NCI-H82 treated with DMSO at 0.1 percent for 48 hours (cell line): ENCODE measurements at regions not wholly inside any gene's neighbourhood (a gene's known extent, or its start where the extent isn't known, plus 50 kb on each side); places are given as distances from the start of the nearest gene placed in this dataset.
"Not testable (repeated sequence)": the region's sequence is repeated elsewhere in the genome, so short reads cannot be mapped to it uniquely, and the experiment has no call there.

ENCODE experiments used
- DNase-seq: peaks from one replicate; lab custom pipeline; 2025; ENCODE audit not compliant: unreplicated experiment; lab: John Stamatoyannopoulos, UW

GRCh38 chr5:45042283-45042682 lies 233.5 kb downstream of the MRPS30 start:
- DNase-seq, result no peak

DNA sequence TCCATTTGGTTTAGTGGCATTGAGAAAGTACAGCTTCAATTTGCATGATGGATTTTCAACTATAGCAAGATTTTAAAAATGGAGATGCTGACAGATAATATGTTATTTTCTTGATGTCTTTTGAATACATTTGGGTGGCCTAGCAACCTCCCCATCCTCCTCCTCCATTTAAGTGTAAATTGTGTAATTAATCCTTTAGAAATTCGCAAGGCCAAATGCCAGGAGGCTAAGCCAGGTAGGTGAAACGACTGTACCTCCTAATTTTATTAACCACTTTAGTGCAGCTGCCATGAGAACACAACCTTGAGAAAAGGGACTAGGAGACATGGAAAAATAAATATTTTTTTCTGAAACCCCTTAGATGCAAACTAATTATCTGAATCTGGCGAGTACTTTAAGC lies 248.8 kb downstream of the MRPS30 start:
- DNase-seq, result no peak

- no peak for DNase-seq
These were observed 252.0 kb downstream of the MRPS30 start for GRCh38 chr5:45060724-45061123.

DNA sequence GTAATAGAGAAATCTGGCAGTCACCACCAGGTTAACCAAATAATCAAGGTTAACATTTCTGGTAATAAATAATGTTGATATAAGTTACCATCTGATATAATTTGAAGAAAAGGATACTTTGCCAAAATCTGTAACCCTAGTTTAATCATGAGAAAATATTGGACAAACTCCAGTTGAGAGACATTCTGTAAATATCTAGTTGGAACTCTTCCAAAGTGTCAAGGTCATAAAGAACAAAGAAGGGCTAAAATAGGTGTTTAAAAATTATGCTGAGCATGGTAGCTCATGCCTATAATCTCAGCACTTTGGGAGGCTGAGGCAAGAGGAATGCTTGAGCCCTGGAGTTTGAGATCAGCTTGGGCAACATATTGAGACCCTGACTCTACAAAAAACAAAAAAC lies 253.3 kb downstream of the MRPS30 start:
- no peak for DNase-seq

- DNase-seq, result no peak
These were observed 272.3 kb downstream of the MRPS30 start for GRCh38 chr5:45081082-45081481.

DNA sequence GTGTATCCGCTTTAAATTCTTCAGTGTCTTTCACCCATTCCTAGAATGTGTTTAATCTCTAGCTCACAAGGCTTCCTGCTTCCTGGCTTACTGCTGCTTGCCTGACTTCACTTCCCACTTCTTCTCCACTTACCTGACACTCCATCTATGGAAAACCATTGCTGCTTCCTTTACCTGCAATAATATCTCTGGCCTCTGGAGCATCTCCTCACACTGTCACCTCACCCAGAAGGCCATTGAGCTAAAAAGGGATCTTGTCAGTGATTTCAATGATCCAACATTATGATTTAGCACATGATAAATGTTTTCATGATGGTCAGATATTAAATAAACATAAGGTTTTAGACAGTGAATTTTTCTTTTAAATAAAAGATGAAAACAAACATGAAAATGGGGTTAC lies 281.1 kb downstream of the MRPS30 start:
- DNase-seq, result no peak

DNA sequence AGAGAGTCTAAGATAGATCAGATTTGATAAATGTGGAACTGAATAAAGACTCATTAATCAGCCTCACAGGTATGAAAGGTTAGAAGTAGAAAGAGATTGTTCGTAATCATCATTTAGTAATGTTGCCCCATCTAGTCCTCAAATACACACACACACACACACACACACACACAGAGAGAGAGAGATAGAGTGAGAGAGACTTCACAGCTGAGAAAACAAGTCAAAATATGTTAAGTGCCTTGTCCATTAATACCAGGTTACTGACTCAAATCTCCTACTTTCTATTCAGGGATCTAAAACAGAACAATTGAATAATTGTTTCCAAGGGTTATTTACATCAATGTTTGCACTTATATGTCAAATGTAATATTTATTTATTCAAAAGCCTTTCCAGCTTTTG lies 284.6 kb downstream of the MRPS30 start:
- DNase-seq, result no peak

DNA sequence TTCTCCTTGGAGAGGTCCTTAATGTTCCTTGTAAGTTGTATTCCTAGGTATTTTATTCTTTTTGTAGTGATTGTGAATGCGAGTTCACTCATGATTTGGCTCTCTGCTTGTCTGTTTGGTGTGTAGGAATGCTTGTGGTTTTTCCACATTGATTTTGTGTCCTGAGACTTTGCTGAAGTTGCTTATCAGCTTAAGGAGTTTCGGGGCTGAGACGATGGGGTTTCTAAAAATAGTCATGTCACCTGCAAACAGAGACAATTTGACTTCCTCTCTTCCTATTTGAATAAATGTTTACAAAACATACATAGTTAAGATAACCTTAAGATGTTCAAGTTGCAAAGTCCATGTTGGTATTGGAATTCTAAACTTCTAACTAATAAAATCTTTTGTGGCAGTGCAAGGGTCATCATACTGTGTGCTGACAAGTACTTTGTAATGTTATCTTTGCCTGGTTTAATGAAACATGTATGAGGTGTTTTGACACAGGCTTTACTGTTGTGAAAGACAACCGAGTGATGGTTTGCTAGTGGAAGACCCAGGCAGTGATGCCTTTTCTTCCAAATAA lies 286.2 kb downstream of the MRPS30 start:
- DNase-seq, result no peak

- DNase-seq, result no peak
These were observed 289.7 kb downstream of the MRPS30 start for GRCh38 chr5:45098483-45098882.

- DNase-seq, result no peak
These were observed 292.4 kb downstream of the MRPS30 start for GRCh38 chr5:45101146-45101545.

DNA sequence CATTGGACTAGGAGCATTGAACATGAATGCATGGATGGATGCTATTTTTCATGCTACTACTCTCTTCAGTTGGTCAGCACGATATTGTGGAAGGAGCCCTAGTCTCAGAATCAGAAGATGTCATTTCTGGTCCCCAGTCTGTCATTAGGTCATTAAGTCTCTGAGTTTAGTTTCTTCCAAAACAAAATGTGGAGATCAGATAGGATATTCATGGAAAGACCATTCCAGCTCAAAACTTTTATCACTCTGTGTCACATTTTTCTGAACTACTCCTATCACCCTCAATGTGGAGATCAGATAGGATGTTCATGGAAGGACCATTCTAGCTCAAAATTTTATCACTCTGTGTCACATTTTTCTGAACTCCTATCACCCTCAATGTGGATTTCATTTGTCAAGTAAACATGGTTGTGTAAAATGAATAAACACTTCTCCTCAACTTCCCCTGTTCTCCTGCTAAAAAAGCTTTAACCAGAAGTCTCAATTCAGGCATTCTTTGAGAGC lies 296.8 kb downstream of the MRPS30 start:
- no peak for DNase-seq

DNA sequence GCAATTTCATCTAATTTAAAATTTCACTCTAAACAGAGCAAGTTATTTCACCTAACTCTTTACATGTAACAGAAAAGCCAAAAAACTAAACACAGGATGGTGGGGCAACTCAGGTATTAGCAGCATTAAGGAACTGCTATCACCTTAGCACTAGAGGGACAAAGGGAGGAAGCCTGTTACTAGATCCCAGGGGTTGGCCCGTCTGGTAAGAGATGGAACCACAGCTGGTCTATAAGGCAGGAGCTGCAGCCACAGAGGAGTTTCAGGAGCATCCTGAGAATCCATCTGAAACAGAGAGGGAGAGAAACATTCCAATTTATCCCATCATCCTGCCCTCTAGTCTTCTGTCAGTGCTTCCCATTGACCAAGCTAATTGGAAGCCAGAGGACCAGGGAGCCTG lies 300.3 kb downstream of the MRPS30 start:
- no peak for DNase-seq

DNA sequence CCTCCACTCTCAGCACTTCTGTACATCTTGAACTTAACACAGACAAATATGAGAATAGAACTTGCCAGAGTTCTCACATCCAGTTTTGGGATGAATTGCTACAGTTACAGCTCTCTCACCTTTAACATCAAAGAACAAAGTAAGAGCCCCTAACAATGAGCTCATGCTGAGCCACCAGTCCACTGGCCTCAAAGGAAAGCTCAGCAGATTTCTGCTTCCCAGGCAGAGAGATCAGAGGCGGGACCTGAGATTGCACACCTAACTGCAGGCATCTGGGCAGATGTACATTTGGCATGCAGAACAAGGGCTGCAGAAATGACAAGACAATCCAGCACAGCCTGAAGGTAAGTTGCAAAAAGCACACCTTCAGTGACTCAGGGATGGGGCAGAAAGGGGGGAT lies 300.9 kb downstream of the MRPS30 start:
- no peak for DNase-seq

- no peak for DNase-seq
These were observed 301.7 kb downstream of the MRPS30 start for GRCh38 chr5:45110399-45110798.

GRCh38 chr5:45113726-45114125 lies 305.0 kb downstream of the MRPS30 start:
- DNase-seq, result no peak

- no peak for DNase-seq
These were observed 324.2 kb downstream of the MRPS30 start for GRCh38 chr5:45132972-45133371.

DNA sequence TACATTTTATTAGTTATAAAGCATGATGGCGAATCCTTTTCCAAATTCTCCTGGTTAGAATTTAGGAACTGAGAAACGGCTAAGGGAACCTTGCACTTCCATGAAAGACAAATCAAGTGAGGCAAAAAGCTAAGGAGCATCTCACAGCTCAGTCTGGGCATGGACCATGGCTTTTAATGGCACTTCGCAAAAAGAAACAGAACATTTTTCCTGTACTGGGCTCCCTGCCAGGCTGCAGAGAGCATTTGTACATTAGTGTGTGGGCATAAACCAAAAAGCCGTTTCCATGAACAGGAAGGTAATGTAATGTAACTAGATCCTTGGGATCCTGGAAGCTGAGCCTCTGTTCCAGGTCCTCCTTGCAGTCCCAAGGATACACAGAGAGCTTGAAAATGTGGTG lies 354.2 kb downstream of the MRPS30 start:
- DNase-seq, result no peak

GRCh38 chr5:45171563-45171962 lies 362.8 kb downstream of the MRPS30 start:
- DNase-seq, result no peak

DNA sequence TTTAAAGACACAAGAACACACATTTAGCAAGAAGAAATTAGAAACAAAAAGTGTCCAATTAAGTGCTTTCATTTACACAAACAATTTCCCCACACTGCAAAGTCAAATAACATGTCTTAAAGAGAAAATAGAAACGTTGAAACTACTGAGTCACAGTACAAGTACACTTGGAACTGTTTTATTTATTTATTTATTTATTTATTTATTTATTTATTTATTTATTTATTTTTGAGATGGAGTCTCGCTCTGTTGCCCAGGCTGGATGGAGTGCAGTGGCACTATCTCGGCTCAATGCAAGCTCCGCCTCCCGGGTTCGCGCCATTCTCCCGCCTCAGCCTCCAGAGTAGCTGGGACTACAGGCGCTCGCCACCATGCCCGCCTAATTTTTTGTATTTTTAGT lies 363.9 kb downstream of the MRPS30 start:
- not testable (repeated sequence) for DNase-seq

- no peak for DNase-seq
These were observed 370.9 kb downstream of the MRPS30 start for GRCh38 chr5:45179686-45180085.

GRCh38 chr5:45189042-45189441 lies 380.3 kb downstream of the MRPS30 start:
- no peak for DNase-seq

GRCh38 chr5:45189481-45189880 lies 380.7 kb downstream of the MRPS30 start:
- DNase-seq, result no peak

GRCh38 chr5:45195026-45195425 lies 386.3 kb downstream of the MRPS30 start:
- DNase-seq, result no peak
